Ovary (tissue), 3 donors: ENCODE measurements at regions not wholly inside any gene's neighbourhood (a gene's known extent, or its start where the extent isn't known, plus 50 kb on each side); places are given as distances from the start of the nearest gene placed in this dataset.

ENCODE experiments used
- EP300 ChIP-seq: sonication (generic); formaldehyde crosslinking; IDR thresholded peaks from one replicate; pipeline ENCODE4 v1.6.1; 2017; ENCODE audit warnings: antibody characterized with exemption
- POLR2A ChIP-seq: fragments of 450-650 bp; IDR thresholded peaks from one replicate; pipeline ENCODE4 v1.6.1; 2017; ENCODE audit warnings: antibody characterized with exemption, mild to moderate bottlenecking, moderate library complexity
- TF ChIP-seq, protein P1 (sequence below), 3 donors: fragments of 450-650 bp in 2 of 3; fragments of 200-600 bp in 1 of 3; IDR thresholded peaks; one replicate each; pipeline versions ENCODE4 v1.5.1 to v1.8.0; 2016 to 2022; ENCODE audit warnings: antibody characterized with exemption in 3 of 3, mild to moderate bottlenecking in 1 of 3
- donor health status: DM: no; HTN: no; CAD: no.

DNA sequence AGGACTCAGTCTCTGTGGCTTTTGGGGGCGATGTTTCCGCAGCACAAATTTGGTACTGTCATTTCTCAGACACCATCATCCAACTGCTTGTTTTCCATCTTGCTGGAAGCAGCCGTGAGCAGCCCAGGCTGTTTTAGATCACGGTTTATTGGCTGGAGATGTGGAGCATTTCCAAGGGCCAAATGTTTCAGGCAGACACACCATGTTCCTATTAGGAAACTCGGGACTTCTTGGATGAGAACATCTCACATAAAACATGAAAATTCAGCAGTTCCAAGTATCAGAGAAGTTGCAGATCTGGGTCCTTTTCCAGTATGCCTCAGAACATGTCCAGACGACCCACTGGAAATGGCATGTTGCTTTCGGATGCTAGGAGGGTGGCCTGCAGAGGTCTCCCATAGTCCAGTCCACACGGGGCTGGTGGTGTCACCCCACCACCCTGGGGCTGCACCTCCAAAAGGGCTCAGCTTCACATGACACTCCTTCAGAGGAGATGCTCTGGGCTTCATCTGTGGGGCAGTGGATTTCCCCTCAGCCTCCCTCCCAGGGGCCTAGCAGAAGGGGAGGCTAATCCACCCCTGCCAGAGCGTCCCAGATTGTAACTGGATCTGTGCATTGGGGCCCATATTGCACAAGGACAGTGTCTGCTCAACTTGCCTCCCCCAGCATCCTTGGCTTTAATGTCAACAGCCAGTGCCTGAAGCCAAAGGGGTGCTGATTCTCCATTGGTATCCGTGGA lies 176.3 kb downstream of the SCP2D1 start:
- TF ChIP-seq, protein P1, sequence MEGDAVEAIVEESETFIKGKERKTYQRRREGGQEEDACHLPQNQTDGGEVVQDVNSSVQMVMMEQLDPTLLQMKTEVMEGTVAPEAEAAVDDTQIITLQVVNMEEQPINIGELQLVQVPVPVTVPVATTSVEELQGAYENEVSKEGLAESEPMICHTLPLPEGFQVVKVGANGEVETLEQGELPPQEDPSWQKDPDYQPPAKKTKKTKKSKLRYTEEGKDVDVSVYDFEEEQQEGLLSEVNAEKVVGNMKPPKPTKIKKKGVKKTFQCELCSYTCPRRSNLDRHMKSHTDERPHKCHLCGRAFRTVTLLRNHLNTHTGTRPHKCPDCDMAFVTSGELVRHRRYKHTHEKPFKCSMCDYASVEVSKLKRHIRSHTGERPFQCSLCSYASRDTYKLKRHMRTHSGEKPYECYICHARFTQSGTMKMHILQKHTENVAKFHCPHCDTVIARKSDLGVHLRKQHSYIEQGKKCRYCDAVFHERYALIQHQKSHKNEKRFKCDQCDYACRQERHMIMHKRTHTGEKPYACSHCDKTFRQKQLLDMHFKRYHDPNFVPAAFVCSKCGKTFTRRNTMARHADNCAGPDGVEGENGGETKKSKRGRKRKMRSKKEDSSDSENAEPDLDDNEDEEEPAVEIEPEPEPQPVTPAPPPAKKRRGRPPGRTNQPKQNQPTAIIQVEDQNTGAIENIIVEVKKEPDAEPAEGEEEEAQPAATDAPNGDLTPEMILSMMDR (IDR thresholded peaks at IDR 0.05): no peak
- no peak for TF ChIP-seq POLR2A
- TF ChIP-seq EP300: peak; percentile 72
